ENCODE measurements at regions not wholly inside any gene's neighbourhood (a gene's known extent, or its start where the extent isn't known, plus 50 kb on each side); places are given as distances from the start of the nearest gene placed in this dataset.

- TF ChIP-seq ZNF114 (CRISPR knock-in tag; IDR thresholded peaks at IDR 0.05) (no peak), POLR2AphosphoS5 (IDR thresholded peaks at IDR 0.05; ENCODE audit: low read depth) (no peak), CREB1 (CRISPR knock-in tag; IDR thresholded peaks at IDR 0.05; ENCODE audit: low read depth) (no peak), STAT1 (IDR thresholded peaks at IDR 0.05; ENCODE audit: unreplicated experiment) (no peak), EZH2 (IDR thresholded peaks at IDR 0.05; ENCODE audit: low read depth, unreplicated experiment) (no peak), ZNF331 (CRISPR knock-in tag; IDR thresholded peaks at IDR 0.05; ENCODE audit: low read depth) (no peak), REST (IDR thresholded peaks at IDR 0.05; ENCODE audit: unreplicated experiment) (no peak), ETS1 (IDR thresholded peaks at IDR 0.05) (no peak), JUNB (IDR thresholded peaks at IDR 0.05; ENCODE audit: unreplicated experiment) (no peak), CTCF (conservative IDR thresholded peaks at IDR 0.05; ENCODE audit: low read depth in 2 of 2) (no peak)
Observed at GRCh38 chr15:22226034-22226790, 145.9 kb downstream of the OR4M2 start (continued).

GRCh38 chr15:22227411-22228100 lies 147.2 kb downstream of the OR4M2 start:
- no peaks in the 10 kb centered on the region for H4K20me1 ChIP-seq (replicated peaks; ENCODE audit: insufficient read depth)
- no peak overlapping the region for H3K4me2 ChIP-seq
- no peak for ATAC-seq
- DNase-seq (ENCODE audit: low spot score) = no peak
- H3F3A ChIP-seq (replicated peaks; ENCODE audit: low read depth) = no peaks in the 10 kb centered on the region
- Mint-ChIP-seq H3K27me3 (ENCODE audit: insufficient read depth, low read depth, poor library complexity) (peaks cover 28% of the 10 kb centered on the region), H3K4me1 (no peaks in the 10 kb centered on the region; the same call in 2 of the 3 replicates), H3K4me3 (no peak overlapping the region), H3K27ac (no peak overlapping the region), H3K9me3 (peaks cover 100% of the 10 kb centered on the region), H3K36me3 (ENCODE audit: low read depth) (peaks cover 91% of the 10 kb centered on the region)
- H3K4me3 ChIP-seq = no peak overlapping the region
- H3K4me1 ChIP-seq (ENCODE audit: insufficient read depth) = no peaks in the 10 kb centered on the region
- no peaks in the 10 kb centered on the region; the same call in 1 of the 2 replicates for H3K27me3 ChIP-seq (ENCODE audit: insufficient read depth)
- no peak overlapping the region for H3K27ac ChIP-seq (ENCODE audit: low read depth)
- no peak overlapping the region for H2AFZ ChIP-seq
- H3K36me3 ChIP-seq (ENCODE audit: insufficient read depth) = peaks cover 7% of the 10 kb centered on the region; the same call in 1 of the 2 replicates
- H3K79me2 ChIP-seq (replicated peaks; ENCODE audit: insufficient read depth) = no peaks in the 10 kb centered on the region
- no peaks in the 10 kb centered on the region for H3K9me2 ChIP-seq (ENCODE audit: insufficient read depth)
- TF ChIP-seq ZNF462 (CRISPR knock-in tag; IDR thresholded peaks at IDR 0.05) (no peak), NANOG (IDR thresholded peaks at IDR 0.05; ENCODE audit: borderline replicate concordance) (no peak)

All from GM23338 (cell line).